ENCODE measurements at regions not wholly inside any gene's neighbourhood (a gene's known extent, or its start where the extent isn't known, plus 50 kb on each side); places are given as distances from the start of the nearest gene placed in this dataset.
"Not testable (repeated sequence)": the region's sequence is repeated elsewhere in the genome, so short reads cannot be mapped to it uniquely, and the experiment has no call there.

DNA sequence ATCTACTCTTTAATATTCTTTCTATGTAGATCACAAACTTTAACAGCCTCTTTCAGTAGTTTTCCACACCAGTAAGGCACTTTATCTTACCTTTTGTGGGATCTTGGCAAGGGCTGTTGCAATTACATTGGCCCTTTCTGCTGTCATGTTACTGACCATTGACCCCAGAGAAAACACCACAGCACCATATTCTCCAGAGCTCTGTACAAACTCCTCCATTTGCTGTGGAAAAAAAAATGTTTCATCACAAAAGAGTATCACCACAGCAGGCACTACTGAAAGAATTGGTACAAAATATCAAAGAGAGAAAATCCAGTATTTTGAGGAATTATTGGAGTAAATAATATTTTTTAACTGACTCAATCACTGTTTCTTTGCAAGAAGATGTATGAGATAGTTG lies 62.3 kb upstream of the UGT2A3 start:
- not testable (repeated sequence) for DNase-seq (ENCODE audit: low spot score)

- not testable (repeated sequence) for DNase-seq (ENCODE audit: low spot score)
Measured at GRCh38 chr4:69017986-69018385, 66.4 kb upstream of the UGT2A3 start.

GRCh38 chr4:69019538-69020461 lies 68.2 kb upstream of the UGT2A3 start:
- not testable (repeated sequence) for DNase-seq (ENCODE audit: low spot score)

DNA sequence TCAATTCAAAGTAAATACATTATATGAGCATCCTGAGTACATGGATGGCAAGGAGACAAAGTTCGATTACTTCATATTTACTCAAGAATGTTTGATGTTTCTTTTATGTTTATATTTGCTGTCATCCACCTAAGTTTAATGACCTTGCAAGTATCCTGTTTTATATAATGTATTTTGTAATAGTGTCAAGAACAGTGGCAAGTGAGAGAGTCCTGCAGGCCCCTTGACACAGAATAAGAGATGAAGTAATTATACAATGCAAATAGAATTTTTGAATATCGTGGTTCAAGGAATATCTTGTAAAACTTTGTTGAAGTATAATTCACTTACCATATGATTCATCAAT lies 68.8 kb upstream of the UGT2A3 start:
- not testable (repeated sequence) for DNase-seq (ENCODE audit: low spot score)

DNA sequence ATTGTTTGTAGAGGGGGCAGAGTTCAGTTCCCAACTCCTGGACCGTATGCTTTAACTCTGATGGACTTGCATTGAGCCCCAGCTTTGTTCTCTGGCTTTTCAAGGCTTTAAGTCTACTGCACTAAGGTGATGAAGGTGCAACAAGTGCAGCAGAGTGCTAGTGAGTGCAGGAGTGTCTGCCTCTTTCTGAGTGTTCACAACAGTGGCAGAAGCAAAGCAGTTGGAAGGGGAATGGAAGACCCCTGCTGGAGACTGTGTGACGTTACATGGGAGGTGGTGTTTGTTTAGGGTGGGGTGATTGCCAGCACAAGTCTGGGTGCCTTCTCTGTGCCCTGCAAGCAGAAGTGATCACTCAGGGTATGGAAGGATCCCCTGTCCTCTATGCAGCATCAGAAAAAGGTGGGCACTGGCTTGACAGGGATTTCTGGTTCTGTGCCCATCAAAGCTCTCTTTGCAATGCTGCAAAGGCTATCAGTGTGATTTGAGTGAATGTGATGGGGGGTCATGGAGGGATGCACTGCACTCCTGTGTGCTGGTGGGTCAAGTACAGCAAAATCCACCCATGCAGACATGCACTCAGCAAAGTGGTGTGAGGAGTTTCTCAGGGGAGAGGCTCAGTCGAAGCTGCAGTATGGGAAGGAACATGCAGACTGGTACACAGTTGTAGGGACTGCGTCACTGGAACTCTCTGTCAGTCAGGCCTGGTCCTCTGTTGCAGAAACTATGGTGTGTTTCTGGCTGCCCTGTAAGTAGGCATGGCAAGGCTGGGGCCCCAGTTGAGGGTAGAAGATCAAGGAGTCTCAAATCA lies 70.9 kb upstream of the UGT2B7 start:
- DNase-seq (ENCODE audit: low spot score), result peak; percentile 42

- DNase-seq (ENCODE audit: low spot score), result no peak
Measured at GRCh38 chr4:69025999-69026387, 70.3 kb upstream of the UGT2B7 start.

GRCh38 chr4:69026974-69027373 lies 69.3 kb upstream of the UGT2B7 start:
- no peak for DNase-seq (ENCODE audit: low spot score)

GRCh38 chr4:69030326-69030725 lies 65.9 kb upstream of the UGT2B7 start:
- no peak for DNase-seq (ENCODE audit: low spot score)

- DNase-seq (ENCODE audit: low spot score), result no peak
Measured at GRCh38 chr4:69032847-69033638, 63.2 kb upstream of the UGT2B7 start.

- not testable (repeated sequence) for DNase-seq (ENCODE audit: low spot score)
Measured at GRCh38 chr4:69034315-69034740, 61.9 kb upstream of the UGT2B7 start.

DNA sequence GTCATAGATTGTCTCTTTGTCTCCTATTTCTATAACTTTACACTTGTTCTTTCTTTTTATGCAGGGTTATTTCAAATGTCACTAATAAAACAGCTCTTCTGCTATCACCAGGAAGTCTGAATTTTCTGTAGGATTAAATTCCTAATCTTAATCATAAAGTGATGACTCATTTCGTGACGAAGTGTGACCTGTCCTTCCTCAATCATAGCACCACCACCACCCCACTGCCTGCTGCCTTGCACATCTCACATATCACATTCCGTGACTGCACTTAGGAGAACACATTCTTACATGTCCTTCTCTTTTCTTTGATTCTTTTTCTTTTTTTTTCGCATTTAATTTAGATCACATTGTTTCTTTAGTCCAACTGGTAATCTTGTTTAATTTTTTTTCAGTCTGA lies 57.7 kb upstream of the UGT2B7 start:
- DNase-seq (ENCODE audit: low spot score), result no peak

- DNase-seq (ENCODE audit: low spot score), result no peak
Measured at GRCh38 chr4:69039071-69039470, 57.2 kb upstream of the UGT2B7 start.

DNA sequence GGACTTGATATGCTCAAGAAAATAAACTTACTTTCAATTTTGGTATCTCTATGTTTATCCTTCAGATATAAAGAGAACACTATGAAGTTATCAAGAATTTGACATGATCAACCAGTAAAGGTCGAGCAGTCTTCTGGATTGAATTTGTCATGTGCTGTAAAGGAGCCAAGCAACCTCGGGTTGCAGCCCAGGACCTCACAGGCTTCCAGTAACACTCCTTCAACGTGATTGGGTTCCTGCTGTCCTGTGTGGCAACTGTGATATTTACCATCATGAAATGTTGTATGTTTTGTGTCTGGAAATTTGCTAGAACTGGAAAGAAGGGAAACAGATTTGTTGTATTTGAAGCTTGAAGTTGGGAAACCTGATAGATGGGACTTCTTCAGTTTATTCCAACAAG lies 52.0 kb upstream of the UGT2B7 start:
- DNase-seq (ENCODE audit: low spot score), result no peak

Measured in iPS-NIHi11 (cell line).